A673 (cell line): ENCODE measurements at regions not wholly inside any gene's neighbourhood (a gene's known extent, or its start where the extent isn't known, plus 50 kb on each side); places are given as distances from the start of the nearest gene placed in this dataset.

Experiments used
- BruUV-seq: library from RNA; stranded (reverse); fragments of 400-500 nt; replicated peaks from 2 replicates; lab custom pipeline; 2021; lab: Mats Ljungman, UMichigan
- CTCF ChIA-PET: fragments of 300-600 bp; sonication (Branson Sonifier 250); formaldehyde crosslinking; loops from one replicate; lab custom pipeline; 2022; ENCODE audit warnings: antibody characterized with exemption; lab: Charles Lee
- POLR2A ChIA-PET: fragments of 300-600 bp; sonication (Branson Sonifier 250); formaldehyde crosslinking; loops from one replicate; lab custom pipeline; 2022; ENCODE audit warnings: antibody characterized with exemption; ENCODE audit not compliant: low non-redundant PET; lab: Charles Lee
- DNase-seq: peaks from one replicate; pipeline ENCODE4 v3.0.0-alpha.2; 2015; ENCODE audit warnings: low spot score
- H3K27ac ChIP-seq: fragments of 200-600 bp; sonication (generic); 2 replicates; pipeline ENCODE4 v1.5.1; 2016; ENCODE audit warnings: mixed run types, low read depth, mild to moderate bottlenecking, mixed read lengths, antibody characterized with exemption, low read length; ENCODE audit not compliant: poor library complexity, severe bottlenecking
- H3K27me3 ChIP-seq: fragments of 200-600 bp; sonication (generic); replicated peaks from 2 replicates; pipeline ENCODE4 v1.6.1; 2017; ENCODE audit warnings: mixed run types, low read depth, mild to moderate bottlenecking, mixed read lengths, antibody characterized with exemption, low read length; ENCODE audit not compliant: insufficient read depth, poor library complexity
- H3K36me3 ChIP-seq: fragments of 200-600 bp; sonication (generic); 2 replicates; pipeline ENCODE4 v1.6.1; 2016; ENCODE audit warnings: mixed run types, mild to moderate bottlenecking, mixed read lengths, antibody characterized with exemption, low read length; ENCODE audit not compliant: insufficient read depth, poor library complexity, severe bottlenecking
- H3K4me1 ChIP-seq: fragments of 200-600 bp; sonication (generic); 2 replicates; pipeline ENCODE4 v1.6.1; 2017; ENCODE audit warnings: mixed run types, mild to moderate bottlenecking, mixed read lengths, antibody characterized with exemption, low read length; ENCODE audit not compliant: insufficient read depth, poor library complexity, severe bottlenecking
- H3K4me3 ChIP-seq: fragments of 200-600 bp; sonication (generic); 2 replicates; pipeline ENCODE4 v1.5.1; 2016; ENCODE audit warnings: low read depth, mixed run types, mild to moderate bottlenecking, mixed read lengths, low read length; ENCODE audit not compliant: poor library complexity, severe bottlenecking
- H3K9me3 ChIP-seq: fragments of 200-600 bp; sonication (generic); 2 replicates; pipeline ENCODE4 v1.6.1; 2016; ENCODE audit warnings: mixed run types, low read depth, mild to moderate bottlenecking, mixed read lengths, antibody characterized with exemption, low read length; ENCODE audit not compliant: poor library complexity, severe bottlenecking
- CTCF ChIP-seq: fragments of 300-800, 200-600 bp; sonication (generic); conservative IDR thresholded peaks from 2 replicates; pipeline ENCODE4 v1.5.1; 2017; ENCODE audit warnings: low read depth, mild to moderate bottlenecking, antibody characterized with exemption, low read length, moderate library complexity, mixed read lengths
- EZH2 ChIP-seq: fragments of 200-600 bp; sonication (generic); IDR thresholded peaks from 2 replicates; pipeline ENCODE4 v1.6.1; 2017; ENCODE audit warnings: borderline replicate concordance, low read depth, mild to moderate bottlenecking, mixed read lengths, antibody characterized with exemption, low read length; ENCODE audit not compliant: poor library complexity, severe bottlenecking
- intact Hi-C: fragments of 100-400 bp; cut with micrococcal nuclease; formaldehyde crosslinking; loops from one replicate; pipeline ENCODE4 v1.10.0; 2022; ENCODE audit not compliant: unreplicated experiment

- no peaks in the 10 kb centered on the region for H3K4me1 ChIP-seq
- intact Hi-C loops: no loop called here
- H3K9me3 ChIP-seq: no peaks in the 10 kb centered on the region
- no peak overlapping the region for H3K4me3 ChIP-seq
- H3K36me3 ChIP-seq: no peaks in the 10 kb centered on the region
- CTCF ChIA-PET: no interaction called here
- no TSS peak for BruUV-seq
- DNase-seq: no peak
- TF ChIP-seq EZH2: no peak
- no peak for TF ChIP-seq CTCF
- POLR2A ChIA-PET: no interaction called here
- H3K27ac ChIP-seq: no peak overlapping the region
- no peaks in the 10 kb centered on the region for H3K27me3 ChIP-seq
Observed at GRCh38 chr1:30063621-30064280, 659.6 kb downstream of the MATN1 start.

- no peaks in the 10 kb centered on the region for H3K36me3 ChIP-seq
- no peaks in the 10 kb centered on the region for H3K27me3 ChIP-seq
- TF ChIP-seq CTCF (no peak), EZH2 (no peak)
- intact Hi-C loops: no loop called here
- POLR2A ChIA-PET: interaction anchor here (0.6 kb wide), 1 partner anchor 20 kb away, joined by 5 read pairs; no protein-coding TSS in a partner anchor
- DNase-seq: no peak
- CTCF ChIA-PET: no interaction called here
- no TSS peak for BruUV-seq
- H3K4me1 ChIP-seq: no peaks in the 10 kb centered on the region
- H3K27ac ChIP-seq: no peak overlapping the region
- no peaks in the 10 kb centered on the region for H3K9me3 ChIP-seq
- no peak overlapping the region for H3K4me3 ChIP-seq
Observed at GRCh38 chr1:30061292-30062220, 661.8 kb downstream of the MATN1 start.

- CTCF ChIA-PET: no interaction called here
- H3K4me1 ChIP-seq: no peaks in the 10 kb centered on the region
- no TSS peak for BruUV-seq
- intact Hi-C loops: no loop called here
- H3K9me3 ChIP-seq: no peaks in the 10 kb centered on the region
- POLR2A ChIA-PET: no interaction called here
- DNase-seq: no peak
- TF ChIP-seq EZH2 (no peak), CTCF (no peak)
- H3K36me3 ChIP-seq: no peaks in the 10 kb centered on the region
- no peak overlapping the region for H3K4me3 ChIP-seq
- H3K27me3 ChIP-seq: no peaks in the 10 kb centered on the region
- H3K27ac ChIP-seq: no peak overlapping the region
Observed at GRCh38 chr1:30060738-30061137, 662.6 kb downstream of the MATN1 start.
